ENCODE measurements at regions not wholly inside any gene's neighbourhood (a gene's known extent, or its start where the extent isn't known, plus 50 kb on each side); places are given as distances from the start of the nearest gene placed in this dataset.

- TF ChIP-seq CTCF (IDR thresholded peaks at IDR 0.05; ENCODE audit: low read depth, low read length): no peak
- no peak for TF ChIP-seq EZH2phosphoT487 (IDR thresholded peaks at IDR 0.05; ENCODE audit: low read depth)
These were observed 127.9 kb downstream of the NRN1 start for GRCh38 chr6:5878792-5879191.

All from OCI-LY3 (cell line).